K562 (cell line): ENCODE measurements at regions not wholly inside any gene's neighbourhood (a gene's known extent, or its start where the extent isn't known, plus 50 kb on each side); places are given as distances from the start of the nearest gene placed in this dataset.

Experiments used
- CUX1 ChIP-seq: fragments of 200-800 bp; sonication (Bioruptor generic); IDR thresholded peaks from 2 replicates; pipeline ENCODE4 v1.6.1; 2016; ENCODE audit warnings: missing genetic modification characterization, missing compliant biosample characterization
- NFE2 ChIP-seq: IDR thresholded peaks from 2 replicates; pipeline ENCODE4 v1.6.1; 2014; ENCODE audit warnings: antibody characterized with exemption, low read depth
- PBX2 ChIP-seq, 2 experiments: IDR thresholded peaks in 1 of 2; conservative IDR thresholded peaks in 1 of 2; 2 replicates each; pipeline ENCODE4 v1.6.1; 2016; ENCODE audit warnings: low read depth in 2 of 2, mild to moderate bottlenecking in 1 of 2, missing compliant biosample characterization in 1 of 2, missing genetic modification characterization in 1 of 2, moderate library complexity in 1 of 2
- REST ChIP-seq, 2 experiments: fragments of 450-650 bp; formaldehyde crosslinking in 1 of 2; IDR thresholded peaks; 2 replicates each; pipeline versions ENCODE4 v1.4.0 to v1.6.1; 2014 to 2020; ENCODE audit warnings: mild to moderate bottlenecking in 2 of 2, borderline replicate concordance in 1 of 2, low read depth in 1 of 2
- TF ChIP-seq, protein P1 (sequence below): fragments of 250-450 bp; sonication (Bioruptor Pico); IDR thresholded peaks from 2 replicates; pipeline ENCODE4 v1.5.1; 2021; ENCODE audit warnings: mild to moderate bottlenecking
- TF ChIP-seq, protein P2 (sequence below): fragments of 250-450 bp; sonication (Bioruptor Pico); IDR thresholded peaks from 2 replicates; pipeline ENCODE4 v1.9.0; 2021; ENCODE audit warnings: mild to moderate bottlenecking, inconsistent platforms

DNA sequence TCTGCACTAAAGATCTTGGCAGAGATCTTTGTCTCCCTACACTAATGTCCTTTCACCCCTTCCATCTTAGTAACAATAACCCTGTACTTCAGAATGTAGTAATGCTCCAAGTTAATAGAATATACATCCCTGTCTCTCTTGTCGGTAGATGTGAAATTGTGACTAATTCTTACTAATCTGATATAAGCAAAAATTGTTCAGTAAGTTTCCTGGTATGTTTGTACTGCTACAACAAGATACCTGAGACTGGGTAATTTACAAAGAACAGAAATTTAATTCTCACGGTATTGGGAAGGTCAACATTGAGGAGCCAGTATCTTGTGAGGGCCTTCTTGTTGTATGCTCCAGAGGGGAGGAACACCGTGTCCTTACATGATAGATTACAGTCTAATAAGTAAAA is 1686.6 kb upstream of the CDH9 start (continued):
- TF ChIP-seq REST (IDR thresholded peaks at IDR 0.05; ENCODE audit: borderline replicate concordance) (no peak), REST (CRISPR knock-in tag; IDR thresholded peaks at IDR 0.05; ENCODE audit: low read depth) (no peak), PBX2 (CRISPR knock-in tag; IDR thresholded peaks at IDR 0.05; ENCODE audit: low read depth) (no peak), PBX2 (tag; conservative IDR thresholded peaks at IDR 0.05; ENCODE audit: low read depth) (no peak), NFE2 (no peak), CUX1 (CRISPR knock-in tag) (no peak)
- TF ChIP-seq, protein P1, sequence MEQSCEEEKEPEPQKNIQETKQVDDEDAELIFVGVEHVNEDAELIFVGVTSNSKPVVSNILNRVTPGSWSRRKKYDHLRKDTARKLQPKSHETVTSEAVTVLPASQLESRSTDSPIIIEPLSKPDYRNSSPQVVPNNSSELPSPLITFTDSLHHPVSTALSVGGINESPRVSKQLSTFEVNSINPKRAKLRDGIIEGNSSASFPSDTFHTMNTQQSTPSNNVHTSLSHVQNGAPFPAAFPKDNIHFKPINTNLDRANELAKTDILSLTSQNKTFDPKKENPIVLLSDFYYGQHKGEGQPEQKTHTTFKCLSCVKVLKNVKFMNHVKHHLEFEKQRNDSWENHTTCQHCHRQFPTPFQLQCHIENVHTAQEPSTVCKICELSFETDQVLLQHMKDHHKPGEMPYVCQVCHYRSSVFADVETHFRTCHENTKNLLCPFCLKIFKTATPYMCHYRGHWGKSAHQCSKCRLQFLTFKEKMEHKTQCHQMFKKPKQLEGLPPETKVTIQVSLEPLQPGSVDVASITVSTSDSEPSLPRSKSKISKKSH (CRISPR knock-in tag) = no peak
- TF ChIP-seq, protein P2, sequence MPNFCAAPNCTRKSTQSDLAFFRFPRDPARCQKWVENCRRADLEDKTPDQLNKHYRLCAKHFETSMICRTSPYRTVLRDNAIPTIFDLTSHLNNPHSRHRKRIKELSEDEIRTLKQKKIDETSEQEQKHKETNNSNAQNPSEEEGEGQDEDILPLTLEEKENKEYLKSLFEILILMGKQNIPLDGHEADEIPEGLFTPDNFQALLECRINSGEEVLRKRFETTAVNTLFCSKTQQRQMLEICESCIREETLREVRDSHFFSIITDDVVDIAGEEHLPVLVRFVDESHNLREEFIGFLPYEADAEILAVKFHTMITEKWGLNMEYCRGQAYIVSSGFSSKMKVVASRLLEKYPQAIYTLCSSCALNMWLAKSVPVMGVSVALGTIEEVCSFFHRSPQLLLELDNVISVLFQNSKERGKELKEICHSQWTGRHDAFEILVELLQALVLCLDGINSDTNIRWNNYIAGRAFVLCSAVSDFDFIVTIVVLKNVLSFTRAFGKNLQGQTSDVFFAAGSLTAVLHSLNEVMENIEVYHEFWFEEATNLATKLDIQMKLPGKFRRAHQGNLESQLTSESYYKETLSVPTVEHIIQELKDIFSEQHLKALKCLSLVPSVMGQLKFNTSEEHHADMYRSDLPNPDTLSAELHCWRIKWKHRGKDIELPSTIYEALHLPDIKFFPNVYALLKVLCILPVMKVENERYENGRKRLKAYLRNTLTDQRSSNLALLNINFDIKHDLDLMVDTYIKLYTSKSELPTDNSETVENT (CRISPR knock-in tag) = no peak
